ENCODE measurements at regions not wholly inside any gene's neighbourhood (a gene's known extent, or its start where the extent isn't known, plus 50 kb on each side); places are given as distances from the start of the nearest gene placed in this dataset.
"Not testable (repeated sequence)": the region's sequence is repeated elsewhere in the genome, so short reads cannot be mapped to it uniquely, and the experiment has no call there.

DNA sequence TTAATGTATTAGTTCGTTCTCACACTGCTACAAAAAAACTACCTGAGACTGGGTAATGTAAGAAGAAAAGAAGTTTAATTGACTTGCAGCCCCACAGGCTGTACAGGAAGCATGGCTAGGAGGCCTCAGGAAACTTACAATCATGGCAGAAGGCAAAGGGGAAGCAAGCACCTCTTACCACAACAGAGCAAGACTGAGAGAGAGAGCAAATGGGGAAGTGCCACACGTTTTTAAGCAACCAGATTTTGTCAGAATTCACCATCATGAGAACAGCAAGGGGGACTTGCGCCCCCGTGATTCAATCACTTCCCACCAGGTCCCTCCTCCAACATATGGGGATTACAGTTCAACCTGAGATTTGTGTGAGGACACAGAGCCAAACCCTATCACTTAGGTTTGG lies 70.8 kb upstream of the SRSF6 start:
- no peak overlapping the region for H3K4me3 ChIP-seq
- no peak for DNase-seq
- intact Hi-C loops (cut with DNase I), result no loop called here
- WGBS, 3 donors, result 56 to 74% (median 66%) methylated on average over 4 of the region's 4 CpGs
- no peaks in the 10 kb centered on the region for H3K27me3 ChIP-seq
- no peaks in the 10 kb centered on the region for H3K36me3 ChIP-seq
- H3K27ac ChIP-seq, result no peak overlapping the region
- TF ChIP-seq CTCF (IDR thresholded peaks at IDR 0.05) (no peak), POLR2A (IDR thresholded peaks at IDR 0.05) (no peak), EP300 (IDR thresholded peaks at IDR 0.05) (no peak)
- H3K4me1 ChIP-seq (ENCODE audit: insufficient read depth), result no peaks in the 10 kb centered on the region
- H3K9me3 ChIP-seq, result no peaks in the 10 kb centered on the region

DNA sequence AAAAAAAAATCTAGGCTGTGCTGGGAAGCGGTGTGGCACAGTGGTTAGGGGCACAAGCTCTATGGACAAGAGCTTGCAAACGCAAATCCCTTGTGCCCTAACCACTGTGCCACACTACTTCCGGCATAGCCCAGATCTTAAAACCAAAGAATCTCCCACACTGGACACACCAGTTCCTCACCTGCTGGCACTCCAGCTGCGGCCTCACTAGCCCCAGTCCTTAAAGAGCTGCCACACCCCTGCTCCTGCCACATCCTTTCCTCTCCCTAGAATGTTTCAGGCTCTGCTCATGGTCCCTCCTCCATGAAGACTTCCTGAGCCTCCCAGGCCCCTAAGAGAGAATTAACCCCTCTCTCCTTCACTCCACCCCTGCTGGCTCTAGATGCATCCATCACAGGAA lies 71.8 kb upstream of the SRSF6 start:
- no peak for DNase-seq
- no peaks in the 10 kb centered on the region for H3K36me3 ChIP-seq
- H3K9me3 ChIP-seq, result no peaks in the 10 kb centered on the region
- no peak overlapping the region for H3K4me3 ChIP-seq
- WGBS, 3 donors, result 90 to 96% (median 90%) methylated on average over 4 of the region's 4 CpGs
- intact Hi-C loops (cut with DNase I), result no loop called here
- H3K27me3 ChIP-seq, result no peaks in the 10 kb centered on the region
- no peak for TF ChIP-seq POLR2A (IDR thresholded peaks at IDR 0.05)
- TF ChIP-seq CTCF (IDR thresholded peaks at IDR 0.05), result no peak
- no peak for TF ChIP-seq EP300 (IDR thresholded peaks at IDR 0.05)
- H3K4me1 ChIP-seq (ENCODE audit: insufficient read depth), result no peaks in the 10 kb centered on the region
- H3K27ac ChIP-seq, result no peak overlapping the region

DNA sequence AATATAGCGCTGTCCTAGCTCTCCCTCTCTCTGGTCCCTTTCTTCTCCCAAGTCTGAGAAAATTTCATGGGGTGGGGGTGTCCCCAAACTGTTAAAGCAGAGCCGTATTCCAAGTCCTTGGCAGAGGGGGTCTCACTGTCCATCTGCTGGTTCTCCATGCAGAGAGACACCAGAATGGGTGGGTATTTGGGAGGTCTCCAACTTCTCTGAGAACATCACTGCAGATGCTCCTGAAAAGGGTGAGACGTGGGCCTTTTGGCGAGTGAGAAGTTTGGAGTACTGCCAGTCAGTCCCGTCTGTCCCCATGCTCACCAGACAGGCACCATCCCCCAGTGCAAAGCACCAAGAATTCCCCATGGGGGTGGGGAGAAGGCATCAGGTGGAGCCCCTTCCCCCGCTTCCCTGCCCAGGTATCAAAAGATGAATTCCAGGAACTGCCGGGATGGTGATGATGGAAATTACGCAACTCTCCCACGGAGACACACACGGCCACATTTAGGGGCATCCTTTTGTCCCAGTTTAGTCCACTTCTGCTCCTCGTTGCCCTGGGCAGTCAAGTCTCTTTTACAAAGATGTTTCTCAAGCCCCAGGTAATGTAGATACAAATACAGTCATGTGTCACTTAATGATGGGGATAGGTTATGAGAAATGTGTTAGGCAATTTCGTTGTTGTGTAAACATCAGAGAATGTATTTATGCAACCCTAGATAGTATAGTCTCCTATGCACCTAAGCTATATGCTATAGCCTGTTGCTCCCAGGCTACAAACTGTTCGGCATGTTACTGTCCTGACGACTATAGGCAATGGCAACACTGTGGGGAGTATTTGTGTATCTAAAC lies 73.4 kb upstream of the SRSF6 start:
- H3K36me3 ChIP-seq, result no peaks in the 10 kb centered on the region
- H3K27ac ChIP-seq, result no peak overlapping the region
- no peak for TF ChIP-seq EP300 (IDR thresholded peaks at IDR 0.05)
- no peak for TF ChIP-seq POLR2A (IDR thresholded peaks at IDR 0.05)
- TF ChIP-seq CTCF (IDR thresholded peaks at IDR 0.05), result no peak
- no peaks in the 10 kb centered on the region for H3K4me1 ChIP-seq (ENCODE audit: insufficient read depth)
- intact Hi-C loops (cut with DNase I), result no loop called here
- no peak overlapping the region for H3K4me3 ChIP-seq
- no peaks in the 10 kb centered on the region for H3K27me3 ChIP-seq
- H3K9me3 ChIP-seq, result no peaks in the 10 kb centered on the region
- no peak for DNase-seq
- WGBS, 3 donors, result 62 to 77% (median 63%) methylated on average over 14 of the region's 14 CpGs

- 47 to 63% (median 48%) methylated on average over 8 of the region's 8 CpGs for WGBS, 3 donors
- no peaks in the 10 kb centered on the region for H3K4me1 ChIP-seq (ENCODE audit: insufficient read depth)
Measured at GRCh38 chr20:43383026-43383795, 74.5 kb upstream of the SRSF6 start.

DNA sequence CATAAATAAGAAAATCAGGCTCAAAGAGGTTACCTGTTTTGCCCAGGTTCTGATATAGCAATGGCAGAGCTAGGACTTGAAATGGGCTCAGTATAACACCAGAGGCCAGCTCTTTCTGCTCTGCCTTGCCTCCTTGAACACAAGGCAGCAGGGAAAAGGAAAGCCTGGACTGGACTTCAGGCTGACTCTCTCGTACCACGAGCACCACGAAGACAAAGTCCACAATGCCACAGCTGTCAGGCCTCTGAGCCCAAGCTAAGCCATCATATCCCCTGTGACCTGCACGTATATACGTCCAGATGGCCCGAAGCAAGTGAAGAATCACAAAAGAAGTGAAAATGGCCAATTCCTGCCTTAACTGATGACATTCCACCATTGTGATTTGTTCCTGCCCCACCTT lies 75.6 kb upstream of the SRSF6 start:
- H3K4me3 ChIP-seq; H3K4me1 ChIP-seq (ENCODE audit: insufficient read depth); H3K27me3 ChIP-seq; H3K36me3 ChIP-seq; H3K27ac ChIP-seq; DNase-seq; H3K9me3 ChIP-seq; intact Hi-C loops (cut with DNase I): not testable (repeated sequence)
- WGBS, 3 donors, result 78 to 87% (median 80%) methylated on average over 6 of the region's 6 CpGs

More at GRCh38 chr20:43383026-43383795, 74.5 kb upstream of the SRSF6 start:
- no peak for DNase-seq
- intact Hi-C loops (cut with DNase I), result no loop called here
- H3K27me3 ChIP-seq, result no peaks in the 10 kb centered on the region
- no peaks in the 10 kb centered on the region for H3K36me3 ChIP-seq
- H3K27ac ChIP-seq, result no peak overlapping the region
- TF ChIP-seq POLR2A (IDR thresholded peaks at IDR 0.05) (no peak), EP300 (IDR thresholded peaks at IDR 0.05) (no peak), CTCF (IDR thresholded peaks at IDR 0.05) (no peak)
- no peaks in the 10 kb centered on the region for H3K9me3 ChIP-seq
- H3K4me3 ChIP-seq, result no peak overlapping the region

DNA sequence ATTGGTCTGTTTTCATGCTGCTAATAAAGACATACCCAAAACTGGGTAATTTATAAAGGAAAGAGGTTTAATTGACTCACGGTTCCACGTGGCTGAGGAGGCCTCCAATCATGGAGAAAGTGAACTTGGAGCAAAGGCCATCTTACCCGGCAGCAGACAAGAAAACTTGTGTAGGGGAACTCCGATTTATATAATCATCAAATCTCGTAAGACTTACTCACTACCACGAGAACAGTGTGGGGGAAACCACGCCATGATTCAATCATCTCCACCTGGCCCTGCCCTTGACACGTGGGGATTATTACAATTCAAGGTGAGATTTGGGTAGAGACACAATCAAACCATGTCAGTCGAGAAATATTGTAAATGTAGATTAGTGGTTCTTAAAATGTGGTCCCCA lies 76.2 kb upstream of the SRSF6 start:
- H3K4me3 ChIP-seq, H3K36me3 ChIP-seq: not testable (repeated sequence)
- 68 to 79% (median 71%) methylated on average over 9 of the region's 9 CpGs for WGBS, 3 donors

More for the DNA sequence above, 76.2 kb upstream of the SRSF6 start:
- H3K9me3 ChIP-seq; DNase-seq; H3K4me1 ChIP-seq (ENCODE audit: insufficient read depth); intact Hi-C loops (cut with DNase I); H3K27ac ChIP-seq; H3K27me3 ChIP-seq: not testable (repeated sequence)
